ENCODE measurements at regions not wholly inside any gene's neighbourhood (a gene's known extent, or its start where the extent isn't known, plus 50 kb on each side); places are given as distances from the start of the nearest gene placed in this dataset.

DNA sequence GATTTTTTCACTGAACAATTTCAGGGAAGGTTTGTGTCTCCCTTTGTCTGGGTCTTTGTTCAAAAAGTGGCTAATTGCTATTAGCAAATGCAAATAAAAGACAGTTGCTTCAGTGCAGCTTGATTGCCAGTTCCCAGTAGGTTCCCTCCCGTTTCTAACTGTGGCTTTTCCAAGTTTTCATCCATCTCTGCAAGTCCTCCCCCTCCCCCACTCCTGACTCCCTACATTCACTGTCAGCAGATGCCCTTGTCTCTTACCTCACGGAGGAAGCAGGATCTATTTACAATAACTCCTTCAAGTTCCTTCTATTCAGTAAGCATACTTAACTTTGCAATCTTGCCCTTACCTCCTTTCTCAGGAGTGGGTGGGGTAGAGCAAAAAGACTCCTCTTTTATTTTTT is 55.4 kb upstream of the SCEL start:
- no peak for DNase-seq (ENCODE audit: low spot score)
- H3K4me1 Mint-ChIP-seq (ENCODE audit: low read depth), result peaks cover 12% of the 10 kb centered on the region
- H3K27ac Mint-ChIP-seq, result no peak overlapping the region
- H3K9me3 Mint-ChIP-seq, result no peaks in the 10 kb centered on the region
- H3K4me3 Mint-ChIP-seq, result no peak overlapping the region
- H3K36me3 Mint-ChIP-seq (ENCODE audit: low read depth), result no peaks in the 10 kb centered on the region
- H3K27me3 Mint-ChIP-seq (ENCODE audit: low read depth), result peaks cover 13% of the 10 kb centered on the region

DNA sequence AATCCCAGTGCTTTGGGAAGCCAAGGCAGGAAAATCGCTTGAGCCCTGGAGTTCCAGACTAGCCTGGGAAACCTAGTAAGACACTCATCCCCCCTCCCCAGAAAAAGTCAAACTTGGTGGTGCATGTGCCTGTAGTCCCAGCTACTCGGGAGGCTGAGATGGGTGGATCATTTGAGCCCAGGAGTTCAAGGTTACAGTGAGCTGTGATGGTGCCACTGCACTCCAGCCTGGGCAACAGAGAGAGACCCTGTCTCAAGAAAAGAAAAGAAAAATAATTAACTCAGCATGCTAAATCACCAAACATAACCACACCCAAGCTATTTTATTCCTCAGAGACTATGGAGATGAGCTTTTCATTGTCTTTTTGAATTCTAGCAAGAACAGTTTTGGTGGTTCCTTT is 56.2 kb upstream of the SCEL start:
- H3K36me3 Mint-ChIP-seq (ENCODE audit: low read depth), result no peaks in the 10 kb centered on the region
- H3K9me3 Mint-ChIP-seq, result peaks cover 4% of the 10 kb centered on the region
- H3K4me1 Mint-ChIP-seq (ENCODE audit: low read depth), result peaks cover 12% of the 10 kb centered on the region
- peaks cover 13% of the 10 kb centered on the region for H3K27me3 Mint-ChIP-seq (ENCODE audit: low read depth)
- no peak overlapping the region for H3K4me3 Mint-ChIP-seq
- DNase-seq (ENCODE audit: low spot score), result no peak
- no peak overlapping the region for H3K27ac Mint-ChIP-seq

DNA sequence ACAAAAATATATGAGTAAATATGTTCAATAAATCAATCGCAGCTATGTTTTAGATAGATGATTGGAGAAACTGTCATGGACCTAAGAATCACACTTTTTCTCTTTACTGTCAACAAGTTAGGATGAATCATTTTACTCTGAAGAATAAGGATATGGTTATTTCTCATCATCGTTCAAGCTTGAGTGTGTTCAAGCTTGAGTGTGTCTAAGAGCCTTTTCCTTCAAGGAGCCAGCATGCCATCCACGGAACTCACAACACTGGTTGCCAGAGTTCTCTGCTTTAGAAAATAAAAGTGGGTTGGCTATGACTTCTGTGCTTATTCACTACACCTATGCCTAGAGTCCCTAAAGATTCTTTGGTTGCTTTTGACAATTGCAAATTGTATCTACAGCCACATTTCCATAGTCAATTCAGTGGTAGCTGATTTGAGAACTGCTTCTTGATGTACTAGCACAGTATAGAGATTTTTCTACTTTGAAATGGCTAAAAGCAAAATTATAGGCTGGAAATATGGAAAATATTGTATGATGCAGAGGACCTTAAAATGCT is 58.1 kb upstream of the SCEL start:
- peaks cover 4% of the 10 kb centered on the region for H3K9me3 Mint-ChIP-seq
- peaks cover 12% of the 10 kb centered on the region for H3K4me1 Mint-ChIP-seq (ENCODE audit: low read depth)
- peaks cover 13% of the 10 kb centered on the region for H3K27me3 Mint-ChIP-seq (ENCODE audit: low read depth)
- no peak overlapping the region for H3K27ac Mint-ChIP-seq
- peak overlapping the region; percentile 85 for H3K4me3 Mint-ChIP-seq
- no peak for DNase-seq (ENCODE audit: low spot score)
- H3K36me3 Mint-ChIP-seq (ENCODE audit: low read depth), result no peaks in the 10 kb centered on the region

DNA sequence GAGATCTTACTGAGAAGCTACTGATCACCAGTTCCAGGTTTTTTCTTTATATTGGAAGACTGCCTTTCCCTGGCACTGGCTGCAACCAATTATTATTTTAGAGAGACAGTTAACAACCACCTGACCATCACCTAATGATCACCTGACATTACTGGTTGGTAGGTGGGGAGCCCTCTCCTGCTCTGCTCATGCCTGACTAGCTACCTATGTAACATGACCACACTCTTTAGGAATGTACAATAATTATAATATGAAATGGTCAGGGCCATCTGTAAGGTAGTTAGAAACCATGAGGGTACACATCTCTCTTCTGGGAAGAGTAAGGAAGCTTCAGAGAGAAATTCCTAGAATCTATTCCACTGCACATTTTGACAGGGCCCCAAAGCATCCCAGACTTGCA is 59.0 kb upstream of the SCEL start:
- Mint-ChIP-seq H3K27me3 (ENCODE audit: low read depth) (peaks cover 13% of the 10 kb centered on the region), H3K36me3 (ENCODE audit: low read depth) (no peaks in the 10 kb centered on the region), H3K9me3 (peaks cover 4% of the 10 kb centered on the region), H3K27ac (no peak overlapping the region), H3K4me3 (no peak overlapping the region), H3K4me1 (ENCODE audit: low read depth) (peaks cover 12% of the 10 kb centered on the region)
- DNase-seq (ENCODE audit: low spot score), result no peak

DNA sequence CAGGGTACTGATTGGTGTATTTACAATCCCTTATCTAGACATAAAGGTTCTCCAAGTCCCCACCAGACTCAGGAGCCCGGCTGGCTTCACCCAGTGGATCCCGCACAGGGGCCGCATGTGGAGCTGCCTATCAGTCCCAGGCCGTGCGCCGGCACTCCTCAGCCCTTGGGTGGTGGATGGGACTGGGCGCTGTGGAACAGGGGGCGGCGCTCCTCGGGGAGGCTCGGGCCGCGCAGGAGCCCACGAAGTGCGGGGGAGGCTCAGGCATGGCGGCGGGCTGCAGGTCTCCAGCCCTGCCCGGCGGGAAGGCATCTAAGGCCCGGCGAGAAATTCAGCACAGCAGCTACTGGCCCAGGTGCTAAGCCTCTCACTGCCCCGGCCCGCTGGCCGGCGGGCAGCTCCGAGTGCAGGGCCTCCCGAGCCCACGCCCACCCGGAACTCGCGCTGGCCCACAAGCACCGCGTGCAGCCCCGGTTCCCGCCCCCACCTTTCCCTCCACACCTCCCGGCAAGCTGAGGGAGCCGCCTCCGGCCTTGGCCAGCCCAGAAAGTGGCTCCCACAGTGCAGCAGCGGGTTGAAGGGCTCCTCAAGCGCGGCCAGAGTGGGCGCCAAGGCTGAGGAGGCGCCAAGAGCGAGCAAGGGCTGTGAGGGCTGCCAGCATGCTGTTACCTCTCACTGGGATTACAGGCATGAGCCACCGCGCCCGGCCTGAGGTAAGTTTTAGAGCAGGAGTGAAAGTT is 60.0 kb upstream of the SCEL start:
- Mint-ChIP-seq H3K27ac (no peak overlapping the region), H3K9me3 (peaks cover 4% of the 10 kb centered on the region), H3K4me3 (no peak overlapping the region), H3K4me1 (ENCODE audit: low read depth) (peaks cover 12% of the 10 kb centered on the region), H3K36me3 (ENCODE audit: low read depth) (no peaks in the 10 kb centered on the region), H3K27me3 (ENCODE audit: low read depth) (peaks cover 12% of the 10 kb centered on the region)
- DNase-seq (ENCODE audit: low spot score), result no peak

DNA sequence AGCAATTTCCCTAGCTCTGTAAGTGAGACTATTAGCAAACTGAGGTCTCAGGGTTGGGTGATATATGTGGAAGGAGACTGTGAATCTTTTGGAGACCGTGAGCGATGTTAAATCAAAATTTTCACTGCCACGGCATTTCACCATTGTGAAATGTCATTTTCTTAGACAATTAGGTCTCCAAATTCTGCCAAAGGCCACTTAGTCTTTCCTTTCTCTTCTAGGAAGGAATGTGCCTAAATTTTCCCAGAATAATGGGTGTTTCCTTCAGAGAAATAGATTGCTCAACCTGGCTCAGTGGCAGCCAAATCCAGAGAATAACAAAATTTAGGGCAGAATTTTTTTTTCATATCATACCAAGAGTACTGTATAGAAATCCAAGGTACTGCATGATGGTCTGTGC is 64.5 kb upstream of the SCEL start:
- peaks cover 4% of the 10 kb centered on the region for H3K9me3 Mint-ChIP-seq
- no peaks in the 10 kb centered on the region for H3K4me1 Mint-ChIP-seq (ENCODE audit: low read depth)
- DNase-seq (ENCODE audit: low spot score), result no peak
- no peaks in the 10 kb centered on the region for H3K36me3 Mint-ChIP-seq (ENCODE audit: low read depth)
- no peak overlapping the region for H3K4me3 Mint-ChIP-seq
- H3K27me3 Mint-ChIP-seq (ENCODE audit: low read depth), result peaks cover 7% of the 10 kb centered on the region
- H3K27ac Mint-ChIP-seq, result no peak overlapping the region

DNA sequence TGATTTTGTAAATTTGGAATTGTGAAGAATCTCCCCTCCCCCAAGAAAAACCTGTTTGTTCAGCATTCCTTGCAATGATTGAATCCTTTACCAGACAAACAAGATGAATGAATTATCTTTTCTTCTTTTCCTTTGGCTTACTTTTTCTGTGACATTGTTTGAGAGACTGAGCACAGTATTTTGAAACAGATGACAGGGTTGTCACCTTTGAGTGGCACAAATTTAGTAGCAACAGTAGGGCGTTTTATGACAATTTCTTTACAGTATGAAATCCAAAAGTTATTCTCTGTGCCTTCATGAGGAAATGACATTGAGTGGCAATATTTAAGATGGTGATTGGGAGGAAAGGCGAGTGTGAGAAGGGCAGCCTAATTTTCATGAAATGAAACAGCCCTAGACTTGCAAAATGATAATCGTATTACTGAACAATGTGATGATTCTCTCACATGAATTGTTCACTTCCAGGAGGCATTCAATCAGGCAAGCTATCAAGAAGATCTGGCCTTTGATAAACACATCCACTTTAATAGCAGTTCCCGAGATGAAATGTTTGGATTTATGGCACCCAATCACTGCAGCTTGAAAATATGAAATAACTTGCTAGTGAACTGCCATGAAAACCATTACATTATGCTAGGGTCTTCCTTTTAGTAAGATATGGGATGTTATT is 68.6 kb upstream of the SCEL start:
- no peak overlapping the region for H3K4me3 Mint-ChIP-seq
- H3K27me3 Mint-ChIP-seq (ENCODE audit: low read depth), result peaks cover 14% of the 10 kb centered on the region
- H3K27ac Mint-ChIP-seq, result no peak overlapping the region
- no peak for DNase-seq (ENCODE audit: low spot score)
- no peaks in the 10 kb centered on the region for H3K9me3 Mint-ChIP-seq
- no peaks in the 10 kb centered on the region for H3K36me3 Mint-ChIP-seq (ENCODE audit: low read depth)
- H3K4me1 Mint-ChIP-seq (ENCODE audit: low read depth), result no peaks in the 10 kb centered on the region

DNA sequence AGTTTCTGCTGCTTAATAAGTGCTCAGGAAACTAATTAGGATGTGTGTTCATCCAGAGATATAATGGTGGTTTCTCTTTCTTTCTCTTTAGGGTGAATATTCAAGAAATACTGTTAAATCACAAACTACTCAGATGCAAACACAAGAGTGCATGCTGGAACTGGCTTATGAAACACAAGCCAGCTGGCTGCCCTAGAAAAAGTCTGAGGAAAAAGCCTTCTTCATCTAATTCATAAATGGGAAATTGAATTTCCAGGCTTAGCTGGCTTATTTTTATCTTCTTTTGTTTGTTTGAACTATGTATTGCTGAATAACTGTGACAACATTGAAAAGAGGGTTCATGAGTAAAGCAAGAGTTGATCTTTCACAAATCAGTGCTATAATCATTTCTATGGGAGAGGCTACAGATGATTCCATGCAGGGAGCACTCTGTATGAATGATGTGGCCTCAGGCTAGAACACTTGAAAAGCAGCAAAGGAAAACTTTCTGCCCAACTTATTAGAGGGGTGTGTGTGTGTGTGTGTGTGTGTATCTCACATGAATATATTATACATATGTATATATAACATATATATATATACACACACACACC is 69.8 kb upstream of the SCEL start:
- H3K27ac Mint-ChIP-seq, result no peak overlapping the region
- no peak for DNase-seq (ENCODE audit: low spot score)
- H3K4me1 Mint-ChIP-seq (ENCODE audit: low read depth), result no peaks in the 10 kb centered on the region
- no peaks in the 10 kb centered on the region for H3K36me3 Mint-ChIP-seq (ENCODE audit: low read depth)
- H3K9me3 Mint-ChIP-seq, result no peaks in the 10 kb centered on the region
- H3K4me3 Mint-ChIP-seq, result no peak overlapping the region
- H3K27me3 Mint-ChIP-seq (ENCODE audit: low read depth), result peaks cover 16% of the 10 kb centered on the region

DNA sequence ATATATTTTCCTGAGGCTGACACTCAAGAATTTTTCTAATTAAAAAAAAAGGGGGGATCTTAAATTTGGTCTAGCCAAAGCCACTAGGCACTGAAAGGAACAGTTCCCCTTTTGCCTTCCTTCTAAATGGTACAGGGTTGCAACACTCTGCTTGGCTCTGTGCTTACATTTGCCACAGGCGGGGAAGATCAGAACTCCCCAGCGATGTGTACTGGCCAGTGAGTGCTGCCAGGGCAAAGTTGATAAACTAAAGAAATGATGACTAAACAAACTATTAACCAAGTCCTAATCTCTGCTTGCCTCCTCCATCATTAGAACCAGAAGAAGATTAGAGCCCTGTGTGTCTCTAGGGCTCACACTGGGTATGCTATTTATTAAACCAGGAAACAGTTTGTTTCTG is 75.3 kb upstream of the SCEL start:
- H3K27me3 Mint-ChIP-seq (ENCODE audit: low read depth), result peaks cover 25% of the 10 kb centered on the region
- no peaks in the 10 kb centered on the region for H3K36me3 Mint-ChIP-seq (ENCODE audit: low read depth)
- DNase-seq (ENCODE audit: low spot score), result no peak
- no peaks in the 10 kb centered on the region for H3K4me1 Mint-ChIP-seq (ENCODE audit: low read depth)
- no peaks in the 10 kb centered on the region for H3K9me3 Mint-ChIP-seq
- H3K27ac Mint-ChIP-seq, result no peak overlapping the region
- no peak overlapping the region for H3K4me3 Mint-ChIP-seq

DNA sequence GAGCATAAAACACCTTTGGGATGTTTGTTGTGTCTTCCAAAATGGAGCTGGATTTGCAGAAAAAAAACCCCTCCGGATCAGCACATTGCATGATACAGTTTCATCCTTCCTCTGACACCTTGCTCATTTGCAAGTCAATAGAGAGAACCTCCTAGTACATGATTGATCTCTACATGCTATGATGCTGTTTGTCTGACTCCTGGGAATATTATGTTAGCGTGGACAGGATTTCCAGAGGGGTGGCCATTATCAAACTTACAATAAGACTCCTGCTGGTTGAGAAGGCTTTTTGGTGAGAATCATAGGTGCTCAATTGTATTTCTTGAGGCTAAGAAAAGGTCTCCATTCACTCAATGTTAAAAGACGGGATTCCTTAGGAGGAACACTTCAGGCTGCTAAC is 75.9 kb upstream of the SCEL start:
- no peak overlapping the region for H3K27ac Mint-ChIP-seq

DNA sequence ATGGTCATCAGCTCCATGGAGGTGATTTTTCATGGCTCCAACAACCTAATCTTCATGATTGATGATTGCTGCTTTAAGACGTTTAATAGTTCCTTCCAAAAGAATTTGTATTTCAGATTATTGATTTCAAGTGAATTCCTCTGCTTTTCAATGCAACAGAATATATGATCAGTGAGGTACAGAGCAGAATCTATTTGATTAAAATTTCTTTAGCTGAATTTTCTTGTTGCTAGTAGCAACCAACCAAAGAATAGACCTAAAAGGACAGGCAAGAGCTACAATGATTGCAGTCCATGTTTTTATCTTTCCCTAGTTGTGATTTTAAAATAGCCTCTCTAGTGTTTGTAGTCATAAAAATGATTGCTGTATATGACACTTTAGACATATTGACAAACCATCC is 76.8 kb upstream of the SCEL start:
- no peaks in the 10 kb centered on the region for H3K36me3 Mint-ChIP-seq (ENCODE audit: low read depth)
- no peaks in the 10 kb centered on the region for H3K9me3 Mint-ChIP-seq
- no peaks in the 10 kb centered on the region for H3K4me1 Mint-ChIP-seq (ENCODE audit: low read depth)
- H3K4me3 Mint-ChIP-seq, result no peak overlapping the region
- no peak overlapping the region for H3K27ac Mint-ChIP-seq
- DNase-seq (ENCODE audit: low spot score), result no peak
- H3K27me3 Mint-ChIP-seq (ENCODE audit: low read depth), result peaks cover 33% of the 10 kb centered on the region

More for the DNA sequence above, 75.9 kb upstream of the SCEL start:
- H3K4me3 Mint-ChIP-seq, result no peak overlapping the region
- no peaks in the 10 kb centered on the region for H3K36me3 Mint-ChIP-seq (ENCODE audit: low read depth)
- H3K9me3 Mint-ChIP-seq, result no peaks in the 10 kb centered on the region
- no peaks in the 10 kb centered on the region for H3K4me1 Mint-ChIP-seq (ENCODE audit: low read depth)
- DNase-seq (ENCODE audit: low spot score), result no peak
- H3K27me3 Mint-ChIP-seq (ENCODE audit: low read depth), result peaks cover 26% of the 10 kb centered on the region

DNA sequence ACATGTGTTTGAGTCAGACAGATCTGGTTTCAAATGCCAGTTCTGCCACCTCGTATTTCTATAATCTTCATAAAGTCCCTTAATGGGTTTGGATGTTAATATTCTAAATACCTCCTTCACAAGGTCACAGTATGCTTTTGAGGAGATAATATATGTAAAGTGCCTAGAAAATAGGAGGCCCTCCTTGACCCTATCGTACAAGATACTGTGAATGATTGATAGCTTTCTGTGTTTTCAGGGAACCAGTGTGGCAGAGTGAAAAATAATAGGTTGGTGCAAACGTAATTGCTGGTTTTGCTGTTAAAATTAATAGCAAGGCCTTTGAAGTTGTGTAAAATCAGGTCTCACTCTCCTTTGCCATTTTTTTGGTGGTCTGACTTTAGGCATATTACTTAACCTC is 77.5 kb upstream of the SCEL start:
- H3K27ac Mint-ChIP-seq, result no peak overlapping the region
- DNase-seq (ENCODE audit: low spot score), result no peak
- H3K36me3 Mint-ChIP-seq (ENCODE audit: low read depth), result no peaks in the 10 kb centered on the region
- H3K4me3 Mint-ChIP-seq, result no peak overlapping the region
- H3K4me1 Mint-ChIP-seq (ENCODE audit: low read depth), result no peaks in the 10 kb centered on the region
- no peaks in the 10 kb centered on the region for H3K9me3 Mint-ChIP-seq
- peaks cover 35% of the 10 kb centered on the region for H3K27me3 Mint-ChIP-seq (ENCODE audit: low read depth)

DNA sequence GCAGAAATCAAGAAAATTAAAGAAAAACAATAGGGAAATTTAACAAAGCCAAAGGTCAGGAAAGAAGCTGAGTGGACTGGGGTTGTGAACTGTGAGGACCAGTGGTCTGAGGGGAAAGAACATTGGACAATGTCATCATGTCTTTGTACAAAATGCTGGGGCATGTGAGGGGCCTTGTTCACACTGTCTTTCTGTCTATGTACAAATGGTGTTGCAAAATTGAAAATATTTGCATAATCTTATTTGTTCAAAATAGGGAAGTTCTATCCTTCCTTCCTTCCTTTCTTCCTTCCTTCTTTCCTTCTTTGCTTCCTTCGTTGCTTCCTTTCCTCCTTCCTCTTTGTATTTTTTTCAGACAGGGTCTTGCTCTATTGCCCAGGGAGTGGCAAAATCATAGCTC is 79.2 kb upstream of the SCEL start:
- Mint-ChIP-seq H3K27ac (no peak overlapping the region), H3K9me3 (no peaks in the 10 kb centered on the region), H3K4me3 (no peak overlapping the region), H3K4me1 (ENCODE audit: low read depth) (no peaks in the 10 kb centered on the region), H3K27me3 (ENCODE audit: low read depth) (peaks cover 32% of the 10 kb centered on the region), H3K36me3 (ENCODE audit: low read depth) (no peaks in the 10 kb centered on the region)
- DNase-seq (ENCODE audit: low spot score), result no peak

DNA sequence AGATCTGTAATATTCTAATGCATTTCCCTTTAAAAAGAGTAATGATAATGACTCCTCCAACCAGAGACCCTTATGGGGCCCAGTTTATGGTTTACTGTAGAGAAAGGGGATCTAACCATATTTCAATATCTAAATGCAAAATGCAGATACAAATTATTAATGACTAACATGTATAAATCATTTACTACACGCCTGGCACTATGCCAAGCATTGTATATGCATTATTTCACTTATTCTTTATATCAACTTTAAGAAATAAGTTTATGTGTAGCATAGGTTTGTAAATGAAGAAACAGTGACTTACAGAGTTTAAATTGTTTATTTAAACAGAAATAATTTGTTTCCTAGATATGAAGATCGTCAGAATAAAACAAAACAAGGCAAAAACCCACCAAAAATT is 86.2 kb upstream of the SCEL start:
- H3K27me3 Mint-ChIP-seq (ENCODE audit: low read depth), result peaks cover 16% of the 10 kb centered on the region
- peaks cover 3% of the 10 kb centered on the region for H3K4me1 Mint-ChIP-seq (ENCODE audit: low read depth)
- no peak for DNase-seq (ENCODE audit: low spot score)
- no peak overlapping the region for H3K27ac Mint-ChIP-seq
- no peaks in the 10 kb centered on the region for H3K9me3 Mint-ChIP-seq
- no peaks in the 10 kb centered on the region for H3K36me3 Mint-ChIP-seq (ENCODE audit: low read depth)
- H3K4me3 Mint-ChIP-seq, result no peak overlapping the region

Data from T-helper 2 cell treated with Interferon-gamma antibody and Interleukin-4, amounts not matched to agents 5 μg/mL and 100 μg/mL, for 36 hours (primary cell).